ENCODE measurements at regions not wholly inside any gene's neighbourhood (a gene's known extent, or its start where the extent isn't known, plus 50 kb on each side); places are given as distances from the start of the nearest gene placed in this dataset.
"Not testable (repeated sequence)": the region's sequence is repeated elsewhere in the genome, so short reads cannot be mapped to it uniquely, and the experiment has no call there.

GRCh38 chr2:193141998-193142397 is 947.3 kb upstream of the TMEFF2 start:
- no peaks in the 10 kb centered on the region for H3K36me3 ChIP-seq
- H3K9me3 ChIP-seq: no peaks in the 10 kb centered on the region
- no peak overlapping the region for H3K27ac ChIP-seq
- DNase-seq (ENCODE audit: low spot score) (no peak), ATAC-seq (ENCODE audit: insufficient number of reproducible peaks, low FRiP score, low read depth) (no peak)
- H3K4me3 ChIP-seq: no peak overlapping the region
- no peaks in the 10 kb centered on the region for H3K27me3 ChIP-seq (replicated peaks; ENCODE audit: insufficient read depth)
- TF ChIP-seq CTCF (IDR thresholded peaks at IDR 0.05): no peak
- no peaks in the 10 kb centered on the region for H3K4me1 ChIP-seq (ENCODE audit: control insufficient read depth in 1 of 2, low read depth in 2 of 2)

- H3K27ac ChIP-seq; DNase-seq (ENCODE audit: low spot score); H3K9me3 ChIP-seq; H3K4me1 ChIP-seq (ENCODE audit: control insufficient read depth in 1 of 2, low read depth in 2 of 2); H3K36me3 ChIP-seq; H3K4me3 ChIP-seq; ATAC-seq (ENCODE audit: insufficient number of reproducible peaks, low FRiP score, low read depth); H3K27me3 ChIP-seq (replicated peaks; ENCODE audit: insufficient read depth): not testable (repeated sequence)
Observed at GRCh38 chr2:193140895-193141294, 946.2 kb upstream of the TMEFF2 start.

- H3K4me1 ChIP-seq (ENCODE audit: control insufficient read depth in 1 of 2, low read depth in 2 of 2): no peaks in the 10 kb centered on the region
- DNase-seq (ENCODE audit: low spot score) (no peak), ATAC-seq (ENCODE audit: insufficient number of reproducible peaks, low FRiP score, low read depth) (no peak)
- no peak overlapping the region for H3K4me3 ChIP-seq
- no peak for TF ChIP-seq CTCF (IDR thresholded peaks at IDR 0.05)
- H3K36me3 ChIP-seq: no peaks in the 10 kb centered on the region
- no peaks in the 10 kb centered on the region for H3K27me3 ChIP-seq (replicated peaks; ENCODE audit: insufficient read depth)
- H3K9me3 ChIP-seq: no peaks in the 10 kb centered on the region
- H3K27ac ChIP-seq: no peak overlapping the region
Observed at GRCh38 chr2:193124815-193125214, 930.1 kb upstream of the TMEFF2 start.

DNA sequence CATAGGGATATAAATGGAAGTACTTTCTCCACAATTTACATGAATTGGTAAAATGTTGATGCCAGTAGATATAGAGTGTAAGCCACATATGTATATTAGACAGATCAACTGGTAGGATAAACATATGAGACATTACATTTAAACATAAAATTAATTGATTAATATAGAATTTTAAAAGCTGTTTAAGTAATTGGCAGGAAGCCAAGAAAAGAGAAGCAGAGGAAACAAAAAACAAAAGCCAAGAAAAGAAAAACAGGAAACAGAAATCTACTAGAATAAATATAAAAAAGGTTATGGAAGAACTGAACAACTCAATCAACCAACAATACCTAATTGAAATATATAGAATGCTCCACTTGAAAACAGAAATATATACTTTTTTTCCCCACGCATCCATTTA is 920.1 kb upstream of the TMEFF2 start:
- Histone ChIP-seq H3K9me3 (no peaks in the 10 kb centered on the region), H3K27ac (no peak overlapping the region), H3K4me1 (ENCODE audit: control insufficient read depth in 1 of 2, low read depth in 2 of 2) (no peaks in the 10 kb centered on the region), H3K36me3 (no peaks in the 10 kb centered on the region), H3K27me3 (replicated peaks; ENCODE audit: insufficient read depth) (no peaks in the 10 kb centered on the region), H3K4me3 (no peak overlapping the region)
- ATAC-seq (ENCODE audit: insufficient number of reproducible peaks, low FRiP score, low read depth): no peak
- no peak for TF ChIP-seq CTCF (IDR thresholded peaks at IDR 0.05)
- no peak for DNase-seq (ENCODE audit: low spot score)

- H3K4me1 ChIP-seq (ENCODE audit: control insufficient read depth in 1 of 2, low read depth in 2 of 2): no peaks in the 10 kb centered on the region
- H3K9me3 ChIP-seq: no peaks in the 10 kb centered on the region
- H3K36me3 ChIP-seq: no peaks in the 10 kb centered on the region
- no peaks in the 10 kb centered on the region for H3K27me3 ChIP-seq (replicated peaks; ENCODE audit: insufficient read depth)
- H3K27ac ChIP-seq: no peak overlapping the region
- DNase-seq (ENCODE audit: low spot score): no peak
- TF ChIP-seq CTCF (IDR thresholded peaks at IDR 0.05): no peak
- no peak overlapping the region for H3K4me3 ChIP-seq
- ATAC-seq (ENCODE audit: insufficient number of reproducible peaks, low FRiP score, low read depth): no peak
Observed at GRCh38 chr2:193112986-193113385, 918.3 kb upstream of the TMEFF2 start.

DNA sequence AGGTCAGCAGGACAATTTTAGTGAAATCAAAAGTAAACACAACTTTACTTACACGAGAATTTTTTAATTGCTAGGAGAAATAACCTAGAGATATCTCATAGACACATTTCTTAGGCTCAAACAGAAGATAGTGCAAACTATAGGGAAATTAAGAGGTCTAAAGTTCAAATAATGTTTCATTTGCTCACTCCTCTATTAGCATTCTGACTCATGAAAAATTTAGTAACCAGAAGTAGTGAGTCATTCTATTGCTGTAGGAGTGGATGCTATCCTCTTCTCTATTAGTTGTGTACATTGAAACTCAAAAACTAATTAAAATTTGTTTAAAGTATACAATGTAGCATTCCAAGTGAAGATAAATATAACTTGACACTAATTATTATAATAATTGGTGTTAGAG is 908.3 kb upstream of the TMEFF2 start:
- H3K27ac ChIP-seq: no peak overlapping the region
- no peaks in the 10 kb centered on the region for H3K36me3 ChIP-seq
- no peaks in the 10 kb centered on the region for H3K4me1 ChIP-seq (ENCODE audit: control insufficient read depth in 1 of 2, low read depth in 2 of 2)
- no peak overlapping the region for H3K4me3 ChIP-seq
- no peak for TF ChIP-seq CTCF (IDR thresholded peaks at IDR 0.05)
- no peaks in the 10 kb centered on the region for H3K27me3 ChIP-seq (replicated peaks; ENCODE audit: insufficient read depth)
- ATAC-seq (ENCODE audit: insufficient number of reproducible peaks, low FRiP score, low read depth) (no peak), DNase-seq (ENCODE audit: low spot score) (no peak)
- H3K9me3 ChIP-seq: no peaks in the 10 kb centered on the region

Data from thoracic aorta (tissue), 2 donors.